GM19328 (cell line): ENCODE measurements at regions not wholly inside any gene's neighbourhood (a gene's known extent, or its start where the extent isn't known, plus 50 kb on each side); places are given as distances from the start of the nearest gene placed in this dataset.

Experiments
- ATAC-seq: cut with Tn5 transposase; IDR thresholded peaks from one replicate; pipeline ENCODE4 v1.9.1; 2021; ENCODE audit warnings: mild to moderate bottlenecking, moderate library complexity; ENCODE audit not compliant: unreplicated experiment

DNA sequence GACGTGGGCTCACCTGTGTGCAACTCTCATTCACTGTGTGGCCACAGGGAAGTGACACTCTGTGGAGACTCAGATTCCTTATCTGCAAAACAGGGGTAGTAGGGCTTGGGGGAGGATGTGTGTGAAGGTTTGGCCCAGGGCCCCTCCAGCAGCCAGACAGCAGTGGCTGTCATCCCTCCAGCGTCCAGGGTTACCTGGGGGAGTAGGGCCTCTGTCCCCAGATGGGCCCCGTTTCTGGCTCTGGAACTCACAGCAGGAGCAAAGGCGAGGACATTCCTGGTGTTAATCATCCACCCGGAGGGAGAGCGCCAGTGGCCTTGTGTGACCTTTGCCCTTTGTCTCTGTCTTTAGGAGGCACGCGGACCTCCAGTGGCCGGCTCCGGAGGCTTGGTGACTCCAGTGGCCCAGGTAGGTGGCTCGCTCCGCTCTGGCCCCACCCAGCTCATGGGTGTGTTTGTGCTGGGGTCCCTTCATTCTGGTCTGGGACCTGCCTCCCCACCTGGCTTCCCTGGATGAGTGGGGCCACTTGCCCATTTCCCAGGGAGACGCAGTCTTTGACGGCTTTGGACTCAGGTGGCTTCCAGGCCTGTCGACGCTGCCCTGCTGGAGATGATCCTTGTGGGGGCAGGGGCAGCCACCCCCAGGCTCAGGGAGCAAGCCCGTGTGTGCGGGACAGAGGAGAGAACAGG lies 166.2 kb downstream of the SEC14L1 start:
- no peak for ATAC-seq

DNA sequence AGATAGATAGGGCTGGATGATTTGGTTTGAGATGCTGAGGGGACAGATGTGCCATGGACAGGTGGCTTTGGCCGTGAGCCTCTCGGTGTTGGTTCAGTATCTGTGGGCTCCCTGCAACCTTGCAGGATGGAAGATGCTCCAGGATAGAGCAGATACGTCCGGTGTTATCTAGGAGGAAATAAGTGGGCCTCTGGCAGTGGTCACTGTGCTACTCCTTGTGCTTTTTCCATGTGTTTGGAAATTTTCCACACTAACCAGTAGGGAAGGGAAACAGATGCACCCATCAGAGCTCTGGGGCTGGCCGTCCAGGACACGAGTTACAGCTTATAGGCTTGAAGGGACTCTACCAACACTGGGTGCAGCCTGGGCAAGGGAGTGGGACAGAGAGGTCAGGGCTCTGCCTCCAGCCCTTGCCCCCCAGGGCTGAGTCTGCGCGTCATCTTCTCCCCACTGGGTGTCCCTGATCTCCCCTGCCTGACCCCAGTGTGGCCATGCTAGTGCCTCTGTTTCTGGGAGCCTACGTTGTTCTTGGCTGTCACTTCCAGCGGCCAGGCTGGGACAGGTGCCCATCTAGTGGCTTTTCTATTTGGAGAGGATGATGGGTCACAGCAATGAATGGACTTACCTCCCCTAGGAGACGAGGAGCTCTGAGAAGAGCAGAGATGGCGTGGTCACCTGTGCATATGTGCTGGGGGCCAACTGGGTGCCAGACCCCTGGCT lies 166.9 kb downstream of the SEC14L1 start:
- no peak for ATAC-seq

- ATAC-seq: no peak
Measured at GRCh38 chr17:77308861-77309726, 168.3 kb downstream of the SEC14L1 start.

DNA sequence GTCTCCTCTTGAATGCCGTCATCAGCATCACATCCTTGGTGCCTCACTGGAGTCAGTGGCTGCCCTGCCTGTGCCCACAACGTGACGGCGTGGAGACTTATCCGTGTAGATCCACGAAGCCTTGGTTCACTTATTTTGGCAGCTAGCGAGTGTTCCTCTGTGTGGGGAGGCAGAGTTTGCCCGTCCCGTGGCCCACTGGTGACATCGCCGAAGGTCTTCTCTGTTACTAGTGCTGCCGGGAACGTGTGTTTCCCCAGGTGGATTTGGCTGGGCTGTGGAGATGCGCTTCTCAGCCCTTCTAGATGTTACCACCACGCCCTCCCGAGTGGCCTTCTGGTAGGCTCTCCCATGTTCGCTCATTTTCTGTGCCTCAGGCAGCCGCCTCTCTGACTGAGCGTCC lies 169.6 kb downstream of the SEC14L1 start:
- no peak for ATAC-seq

- ATAC-seq: no peak
Measured at GRCh38 chr17:77311371-77311981, 170.7 kb downstream of the SEC14L1 start.

- ATAC-seq: no peak
Measured at GRCh38 chr17:77312061-77312701, 171.4 kb downstream of the SEC14L1 start.

DNA sequence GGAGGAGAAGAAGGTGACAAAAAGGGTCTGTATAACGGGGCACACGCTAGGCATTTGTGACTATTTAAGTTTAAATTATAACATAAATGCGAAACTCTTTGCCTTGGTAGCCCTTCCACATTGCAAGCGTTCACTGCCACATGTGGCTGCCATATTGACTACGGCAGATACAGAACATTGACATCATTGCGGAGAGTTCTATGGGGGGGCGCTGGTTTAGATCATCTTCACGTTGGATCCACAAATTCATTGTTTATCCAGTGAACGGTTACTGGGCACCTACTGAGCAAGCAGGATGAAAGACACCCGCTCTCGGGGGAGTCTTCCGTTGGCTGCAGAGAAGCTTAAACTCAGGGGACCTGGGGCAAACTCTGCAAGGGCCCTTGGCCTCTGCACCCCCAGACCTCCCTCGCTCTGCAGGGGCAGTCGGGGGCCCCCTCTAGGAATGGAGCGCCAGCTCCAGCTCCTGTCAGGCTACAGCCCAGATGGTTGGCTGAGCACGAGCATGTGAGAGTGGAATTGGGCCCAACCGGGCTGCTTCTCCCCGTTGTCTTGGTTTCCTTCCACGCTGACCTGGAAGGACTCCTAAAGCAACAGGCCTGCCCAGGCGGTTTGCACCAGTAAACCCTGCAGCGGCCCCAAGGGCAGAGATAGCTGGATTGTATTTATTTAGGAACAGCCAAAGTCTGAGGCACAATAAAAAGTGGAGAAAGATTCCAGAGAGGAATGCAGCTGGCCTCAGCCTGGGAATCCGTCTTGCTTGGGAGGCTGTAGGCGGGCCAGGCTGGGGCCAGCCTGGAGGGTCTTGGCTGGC lies 172.2 kb downstream of the SEC14L1 start:
- no peak for ATAC-seq

GRCh38 chr17:77313831-77314230 lies 173.1 kb downstream of the SEC14L1 start:
- ATAC-seq: no peak

GRCh38 chr17:77314601-77315000 lies 173.8 kb downstream of the SEC14L1 start:
- no peak for ATAC-seq

- ATAC-seq: no peak
Measured at GRCh38 chr17:77315010-77315409, 174.2 kb downstream of the SEC14L1 start.

- ATAC-seq: no peak
Measured at GRCh38 chr17:77315551-77316190, 174.9 kb downstream of the SEC14L1 start.

GRCh38 chr17:77316191-77316641 lies 175.4 kb downstream of the SEC14L1 start:
- ATAC-seq: no peak

GRCh38 chr17:77316651-77317050 lies 175.9 kb downstream of the SEC14L1 start:
- ATAC-seq: no peak

DNA sequence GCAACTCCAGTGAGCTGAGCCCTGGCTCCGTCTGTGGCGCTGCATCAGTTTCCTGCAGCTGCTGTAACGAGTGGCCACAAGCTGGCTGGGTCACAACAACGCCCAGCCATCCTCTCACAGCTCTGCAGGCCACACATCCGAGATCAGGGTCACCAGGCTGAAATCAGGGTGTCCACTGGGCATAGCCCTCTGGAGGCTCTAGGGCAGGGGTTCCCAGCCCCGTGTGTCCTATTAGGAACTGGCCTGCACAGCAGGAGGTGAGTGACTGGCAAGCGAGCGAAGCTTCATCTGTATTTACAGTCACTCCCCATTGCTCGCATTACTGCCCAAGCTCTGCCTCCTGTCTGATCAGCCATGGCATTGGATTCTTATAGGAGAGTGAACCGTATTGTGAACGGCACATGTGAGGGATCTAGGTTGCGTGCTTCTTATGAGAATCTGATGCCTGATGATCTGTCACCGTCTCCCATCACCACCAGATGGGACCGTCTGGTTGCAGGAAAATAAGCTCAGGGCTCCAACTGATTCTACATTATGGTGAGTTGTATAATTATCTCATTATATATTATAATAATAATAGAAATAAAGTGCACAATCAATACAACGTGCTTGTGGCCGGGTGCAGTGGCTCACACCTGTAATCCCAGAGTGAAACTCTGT lies 176.5 kb downstream of the SEC14L1 start:
- ATAC-seq: no peak

GRCh38 chr17:77318021-77318420 lies 177.3 kb downstream of the SEC14L1 start:
- ATAC-seq: no peak

DNA sequence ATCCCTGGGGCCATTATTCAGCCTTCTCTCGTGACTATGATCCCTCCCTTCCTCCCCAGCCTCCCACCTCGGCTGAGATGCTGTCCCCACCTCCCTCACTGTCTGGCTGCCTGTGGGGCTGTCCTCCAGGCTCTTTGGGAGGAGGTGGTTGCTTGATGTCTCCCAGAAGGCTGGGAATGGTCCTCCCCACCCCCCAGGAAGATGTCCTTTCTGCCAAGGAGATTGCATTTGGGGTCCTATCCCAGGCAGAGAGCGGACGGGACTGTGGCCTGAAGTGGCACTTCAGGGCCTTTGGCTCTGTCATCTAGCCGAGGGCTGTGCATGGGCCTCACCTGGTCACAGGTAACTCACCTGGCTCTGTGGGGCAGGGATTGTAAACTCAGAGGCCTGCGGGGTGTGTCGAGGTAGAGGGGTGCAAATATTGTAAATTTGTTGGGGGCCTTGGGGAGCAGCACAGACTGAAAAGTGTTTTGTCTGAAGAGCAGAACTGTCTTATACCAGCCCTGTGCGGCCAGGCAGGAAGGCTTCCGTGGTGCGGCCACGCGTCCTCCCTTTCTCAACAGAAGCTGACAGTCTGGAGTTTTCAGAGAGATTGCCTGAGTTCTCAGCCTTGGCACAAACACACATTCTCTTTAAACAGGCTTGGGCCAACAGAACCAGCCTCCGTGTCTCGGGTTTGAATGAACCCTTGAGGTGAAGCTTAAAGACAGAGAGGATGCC lies 177.9 kb downstream of the SEC14L1 start:
- ATAC-seq: no peak

DNA sequence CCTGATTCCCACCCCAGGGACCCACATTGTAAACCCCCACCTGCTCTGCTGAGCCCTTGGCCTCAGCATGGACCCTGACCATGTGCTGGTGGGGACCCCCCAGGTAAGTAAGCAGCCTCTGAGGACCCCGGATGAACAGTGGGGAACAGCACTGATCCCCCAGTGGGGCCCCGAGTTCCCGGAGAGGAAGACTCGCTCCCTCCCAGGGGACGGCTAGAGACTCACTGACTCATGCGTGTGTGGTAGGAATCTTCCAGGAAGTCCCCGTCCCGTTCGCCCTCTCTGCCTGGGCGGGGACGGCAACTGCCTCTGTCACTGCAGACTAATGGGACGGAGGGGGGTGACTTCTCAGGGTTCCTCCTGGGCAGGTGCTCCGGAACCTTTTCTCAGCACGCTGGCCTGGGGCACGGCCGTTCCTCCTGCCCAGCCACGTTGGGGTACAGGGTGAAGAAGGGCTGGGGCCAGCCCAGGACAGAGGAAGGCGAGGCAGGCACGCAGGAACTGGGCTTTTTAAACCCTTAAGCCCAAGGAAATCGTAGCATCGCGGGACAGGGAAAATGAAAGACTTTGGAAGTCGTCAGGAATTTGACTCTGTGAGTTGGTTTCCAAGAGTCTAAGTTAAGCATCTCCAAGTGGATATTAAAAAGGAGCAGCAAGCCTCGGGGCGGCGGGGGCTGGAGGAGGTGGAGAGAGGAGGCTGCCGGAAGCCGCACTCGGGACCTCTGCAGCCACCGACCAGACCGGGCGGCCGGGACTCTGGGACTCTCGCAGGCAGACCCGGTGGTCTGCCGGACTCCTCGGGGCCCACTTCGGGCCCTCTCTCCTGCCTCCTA lies 178.7 kb downstream of the SEC14L1 start:
- ATAC-seq: no peak
